Hepatocyte (in vitro differentiated cells): ENCODE measurements at regions not wholly inside any gene's neighbourhood (a gene's known extent, or its start where the extent isn't known, plus 50 kb on each side); places are given as distances from the start of the nearest gene placed in this dataset.

Experiments used
- DNase-seq: peaks from one replicate; pipeline ENCODE4 v3.0.0-alpha.2; 2016; ENCODE audit warnings: low spot score
- H2AFZ ChIP-seq: fragments of 200-600 bp; sonication (generic); 2 replicates; pipeline ENCODE4 v1.6.0; 2016; ENCODE audit warnings: antibody characterized with exemption, mild to moderate bottlenecking
- H3K27ac ChIP-seq: fragments of 200-600 bp; sonication (generic); 2 replicates; pipeline ENCODE4 v1.5.1; 2016; ENCODE audit warnings: mild to moderate bottlenecking
- H3K27me3 ChIP-seq: fragments of 200-600 bp; sonication (generic); 2 replicates; pipeline ENCODE4 v1.6.1; 2016
- H3K36me3 ChIP-seq: fragments of 200-600 bp; sonication (generic); replicated peaks from 2 replicates; pipeline ENCODE4 v1.5.1; 2016; ENCODE audit warnings: low read depth; ENCODE audit not compliant: insufficient read depth
- H3K4me1 ChIP-seq: fragments of 200-600 bp; sonication (generic); 2 replicates; pipeline ENCODE4 v1.5.1; 2016; ENCODE audit warnings: mild to moderate bottlenecking, moderate library complexity; ENCODE audit not compliant: insufficient read depth
- H3K4me2 ChIP-seq: fragments of 200-600 bp; sonication (generic); 2 replicates; pipeline ENCODE4 v1.6.0; 2016
- H3K4me3 ChIP-seq: fragments of 200-600 bp; sonication (generic); 2 replicates; pipeline ENCODE4 v1.5.1; 2016; ENCODE audit warnings: mild to moderate bottlenecking
- H3K79me2 ChIP-seq: fragments of 200-600 bp; sonication (generic); 2 replicates; pipeline ENCODE4 v1.6.0; 2017; ENCODE audit warnings: mild to moderate bottlenecking
- H3K9me2 ChIP-seq: fragments of 200-600 bp; sonication (generic); replicated peaks from 2 replicates; pipeline ENCODE4 v1.6.0; 2017; ENCODE audit warnings: mild to moderate bottlenecking; ENCODE audit not compliant: insufficient read depth
- H3K9me3 ChIP-seq: fragments of 200-600 bp; sonication (generic); 2 replicates; pipeline ENCODE4 v1.5.1; 2016; ENCODE audit warnings: low read depth, mild to moderate bottlenecking
- H4K20me1 ChIP-seq: fragments of 200-600 bp; sonication (generic); 2 replicates; pipeline ENCODE4 v1.6.0; 2016; ENCODE audit warnings: mild to moderate bottlenecking; ENCODE audit not compliant: insufficient read depth, poor library complexity, severe bottlenecking
- CTCF ChIP-seq: fragments of 200-600 bp; sonication (generic); IDR thresholded peaks from 2 replicates; pipeline ENCODE4 v1.5.1; 2016; ENCODE audit warnings: antibody characterized with exemption, mild to moderate bottlenecking; ENCODE audit not compliant: poor library complexity
- EZH2 ChIP-seq: fragments of 200-600 bp; sonication (generic); IDR thresholded peaks from 2 replicates; pipeline ENCODE4 v1.6.1; 2016; ENCODE audit warnings: antibody characterized with exemption, mild to moderate bottlenecking, borderline replicate concordance
- EZH2phosphoT487 ChIP-seq: fragments of 200-600 bp; sonication (generic); IDR thresholded peaks from one replicate; pipeline ENCODE4 v1.6.1; 2018; ENCODE audit warnings: antibody characterized with exemption, mild to moderate bottlenecking, low read depth, moderate library complexity; ENCODE audit not compliant: unreplicated experiment, severe bottlenecking
- WGBS: methylation state at CpG from one replicate; pipeline ENCODE4 v1.1.6; 2016; ENCODE audit warnings: low lambda C conversion rate; ENCODE audit errors: missing lambda C conversion rate; 5-methylcytosine and 5-hydroxymethylcytosine counted together

GRCh38 chr12:125794401-125794800 is 729.2 kb downstream of the AACS start:
- H3K9me2 ChIP-seq, result no peaks in the 10 kb centered on the region
- no peaks in the 10 kb centered on the region for H4K20me1 ChIP-seq
- no peaks in the 10 kb centered on the region for H3K27me3 ChIP-seq
- no peaks in the 10 kb centered on the region for H3K4me1 ChIP-seq
- DNase-seq, result no peak
- H2AFZ ChIP-seq, result no peak overlapping the region
- no peak overlapping the region for H3K4me2 ChIP-seq
- H3K4me3 ChIP-seq, result no peak overlapping the region
- no peaks in the 10 kb centered on the region for H3K36me3 ChIP-seq
- WGBS, result 80% methylated on average over 3 of the region's 3 CpGs
- no peaks in the 10 kb centered on the region for H3K79me2 ChIP-seq
- H3K27ac ChIP-seq, result no peak overlapping the region
- no peaks in the 10 kb centered on the region for H3K9me3 ChIP-seq
- TF ChIP-seq EZH2phosphoT487 (no peak), CTCF (no peak), EZH2 (no peak)

GRCh38 chr12:125797421-125798175 is 732.4 kb downstream of the AACS start:
- TF ChIP-seq CTCF, result no peak
- TF ChIP-seq EZH2phosphoT487, result no peak
- no peak for TF ChIP-seq EZH2
- H3K9me2 ChIP-seq, result no peaks in the 10 kb centered on the region
- H2AFZ ChIP-seq, result no peak overlapping the region
- H3K9me3 ChIP-seq, result no peaks in the 10 kb centered on the region
- H3K36me3 ChIP-seq, result no peaks in the 10 kb centered on the region
- H3K79me2 ChIP-seq, result no peaks in the 10 kb centered on the region
- H3K27me3 ChIP-seq, result no peaks in the 10 kb centered on the region
- WGBS, result 75% methylated on average over 4 of the region's 4 CpGs
- no peaks in the 10 kb centered on the region for H4K20me1 ChIP-seq
- no peak for DNase-seq
- H3K4me3 ChIP-seq, result no peak overlapping the region
- no peak overlapping the region for H3K4me2 ChIP-seq
- H3K27ac ChIP-seq, result no peak overlapping the region
- no peaks in the 10 kb centered on the region for H3K4me1 ChIP-seq

GRCh38 chr12:125804660-125805059 is 739.4 kb downstream of the AACS start:
- Histone ChIP-seq H3K4me3 (no peak overlapping the region), H4K20me1 (no peaks in the 10 kb centered on the region), H3K4me2 (no peak overlapping the region), H3K9me2 (no peaks in the 10 kb centered on the region), H3K79me2 (no peaks in the 10 kb centered on the region), H3K36me3 (no peaks in the 10 kb centered on the region), H3K4me1 (no peaks in the 10 kb centered on the region), H3K27me3 (no peaks in the 10 kb centered on the region), H2AFZ (no peak overlapping the region), H3K9me3 (no peaks in the 10 kb centered on the region), H3K27ac (no peak overlapping the region)
- 68% methylated on average over 7 of the region's 7 CpGs for WGBS
- TF ChIP-seq EZH2phosphoT487, result no peak
- no peak for TF ChIP-seq EZH2
- TF ChIP-seq CTCF, result no peak
- no peak for DNase-seq
